Left colon (tissue), 2 donors: ENCODE measurements at regions not wholly inside any gene's neighbourhood (a gene's known extent, or its start where the extent isn't known, plus 50 kb on each side); places are given as distances from the start of the nearest gene placed in this dataset.
A peak's percentile ranks its signal among the peaks of the same experiment; 100 is the strongest.

Experiments used
- ATAC-seq: fragments of 200-7000 bp; cut with Tn5 transposase; one replicate; pipeline ENCODE4 v1.9.1; 2020; ENCODE audit warnings: mild to moderate bottlenecking, moderate library complexity
- DNase-seq, 2 donors: peaks; one replicate each; pipeline ENCODE4 v3.0.0-alpha.2; 2020
- intact Hi-C, 2 donors: fragments of 100-400 bp; cut with DNase I in 1 of 2; cut with micrococcal nuclease in 1 of 2; formaldehyde crosslinking; loops; one replicate each; pipeline versions ENCODE4 v1.11.2 to v1.14.0; 2022; cut with DNase I, micrococcal nuclease
- donor health status: DM: no; HTN: no; CAD: no.
- donor health status: DM: yes; HTN: yes; CAD: no.

DNA sequence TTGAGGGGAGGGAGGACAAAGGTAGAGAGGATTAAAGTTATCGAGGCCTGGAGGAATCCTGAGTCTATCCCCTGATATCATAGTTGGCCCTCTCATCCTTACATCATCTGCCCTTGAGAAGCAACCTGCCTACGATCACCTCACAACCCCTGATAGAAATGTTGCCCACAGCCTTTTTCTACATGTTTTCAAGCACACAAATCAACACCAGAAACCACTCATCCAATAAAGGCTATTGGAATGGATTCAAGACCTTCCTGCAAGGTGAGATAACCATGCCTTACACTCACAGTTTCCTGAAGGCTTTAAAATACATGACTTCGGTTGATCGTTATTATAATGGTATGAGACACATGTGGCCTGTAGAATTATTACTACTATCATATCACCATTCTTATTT lies 175.7 kb upstream of the EGLN3 start:
- ATAC-seq, result no peak
- intact Hi-C loops, result no loop called here

DNA sequence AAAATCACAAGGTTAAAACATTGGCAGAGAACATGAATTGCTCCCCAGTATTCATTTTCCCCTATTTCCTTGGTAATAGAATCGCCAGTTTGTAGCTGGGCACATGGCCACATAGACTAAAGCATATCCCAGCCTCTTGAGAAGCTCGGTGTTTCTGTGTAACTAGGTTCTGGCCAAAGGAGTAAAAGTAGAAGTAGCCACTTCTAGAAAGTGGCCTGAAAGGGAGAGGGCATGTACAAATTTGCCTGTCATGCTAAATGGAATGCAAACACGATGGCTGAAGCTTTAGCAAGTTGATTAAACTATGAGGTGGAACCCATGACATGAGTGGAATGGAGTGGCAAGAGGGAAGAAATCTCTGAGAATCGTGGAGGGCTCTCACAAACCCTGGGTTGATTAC lies 173.7 kb upstream of the EGLN3 start:
- intact Hi-C loops, result no loop called here
- DNase-seq, result no peak
- ATAC-seq, result no peak

More for the DNA sequence above, 175.7 kb upstream of the EGLN3 start:
- no peak for DNase-seq

DNA sequence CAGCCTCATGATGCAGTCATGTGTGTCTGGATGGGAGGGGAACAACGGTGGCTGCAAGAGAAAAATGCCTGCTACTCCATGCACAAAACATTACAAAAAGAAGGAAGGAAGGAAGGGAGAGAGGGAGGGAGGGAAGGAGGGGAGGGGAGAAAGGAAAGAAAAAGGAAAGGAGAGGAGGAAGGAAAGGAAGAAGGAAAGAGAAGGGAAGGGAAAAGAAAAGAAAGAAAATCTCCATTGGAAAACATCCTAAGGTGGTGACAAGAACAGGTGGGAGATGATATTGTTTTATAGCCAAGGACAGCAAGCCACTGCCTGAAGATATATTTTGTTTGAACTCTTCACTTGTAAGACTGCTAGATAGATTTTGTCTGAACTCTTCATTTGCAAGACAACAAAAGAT lies 171.8 kb upstream of the EGLN3 start:
- ATAC-seq (no peak), DNase-seq (no peak)
- intact Hi-C loops, result no loop called here

DNA sequence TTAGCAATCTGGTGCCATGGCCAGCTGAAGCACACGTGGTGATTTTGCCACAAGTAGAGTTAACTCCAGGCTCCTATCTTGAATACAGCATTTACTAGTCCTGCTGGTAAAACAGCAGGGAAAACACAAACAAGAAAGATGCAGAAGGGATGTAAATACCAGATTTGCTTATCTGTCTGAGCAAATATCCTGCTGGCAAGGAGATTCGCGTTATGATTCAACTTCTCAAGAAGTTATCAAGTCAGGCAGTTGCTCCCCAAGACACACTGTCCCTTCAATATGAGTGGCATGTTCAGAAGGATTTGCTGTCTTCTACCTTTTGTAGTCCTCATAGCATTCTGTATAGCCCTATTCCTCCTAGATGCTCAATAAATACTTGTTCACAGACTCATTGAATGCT lies 171.2 kb upstream of the EGLN3 start:
- DNase-seq (no peak), ATAC-seq (no peak)
- intact Hi-C loops, result no loop called here

DNA sequence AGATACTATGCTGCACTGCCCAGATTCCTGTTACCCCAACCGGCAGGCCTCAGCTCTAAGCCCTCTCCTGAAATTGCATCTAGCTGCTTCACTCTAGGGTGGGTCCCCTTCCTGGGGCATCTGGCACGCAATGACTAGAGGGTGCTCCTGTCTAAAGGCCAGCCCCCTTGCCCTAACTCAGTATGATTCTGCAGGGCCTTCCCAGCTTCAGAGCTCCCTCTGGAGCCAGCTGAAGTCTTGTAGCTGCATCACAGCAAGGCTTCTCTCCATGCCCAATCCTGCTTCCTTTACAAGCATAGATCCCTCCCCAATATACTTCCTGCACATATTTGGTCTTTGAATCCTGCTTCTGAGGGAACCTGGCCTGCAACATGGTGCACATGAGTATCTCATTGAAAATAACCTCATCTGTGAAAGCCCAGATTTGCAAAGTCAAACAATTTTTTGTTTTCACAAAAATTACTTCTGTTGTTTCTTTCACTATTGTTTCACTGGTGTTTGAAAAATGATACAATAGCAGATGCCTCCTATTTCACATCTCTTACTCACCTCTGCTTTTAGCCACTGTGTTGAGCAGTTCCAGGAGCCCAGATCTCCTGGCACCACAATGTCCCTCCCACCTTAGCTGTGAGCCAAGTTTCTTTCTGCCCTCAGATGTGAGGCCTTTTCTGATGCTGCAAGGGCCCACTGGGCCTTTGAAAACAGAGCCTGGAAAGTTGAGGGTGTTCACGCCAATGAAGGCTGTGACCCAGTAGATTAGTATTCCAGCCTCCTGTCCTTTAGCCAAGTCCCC lies 169.5 kb upstream of the EGLN3 start:
- ATAC-seq (no peak), DNase-seq (no peak)
- intact Hi-C loops, result no loop called here

DNA sequence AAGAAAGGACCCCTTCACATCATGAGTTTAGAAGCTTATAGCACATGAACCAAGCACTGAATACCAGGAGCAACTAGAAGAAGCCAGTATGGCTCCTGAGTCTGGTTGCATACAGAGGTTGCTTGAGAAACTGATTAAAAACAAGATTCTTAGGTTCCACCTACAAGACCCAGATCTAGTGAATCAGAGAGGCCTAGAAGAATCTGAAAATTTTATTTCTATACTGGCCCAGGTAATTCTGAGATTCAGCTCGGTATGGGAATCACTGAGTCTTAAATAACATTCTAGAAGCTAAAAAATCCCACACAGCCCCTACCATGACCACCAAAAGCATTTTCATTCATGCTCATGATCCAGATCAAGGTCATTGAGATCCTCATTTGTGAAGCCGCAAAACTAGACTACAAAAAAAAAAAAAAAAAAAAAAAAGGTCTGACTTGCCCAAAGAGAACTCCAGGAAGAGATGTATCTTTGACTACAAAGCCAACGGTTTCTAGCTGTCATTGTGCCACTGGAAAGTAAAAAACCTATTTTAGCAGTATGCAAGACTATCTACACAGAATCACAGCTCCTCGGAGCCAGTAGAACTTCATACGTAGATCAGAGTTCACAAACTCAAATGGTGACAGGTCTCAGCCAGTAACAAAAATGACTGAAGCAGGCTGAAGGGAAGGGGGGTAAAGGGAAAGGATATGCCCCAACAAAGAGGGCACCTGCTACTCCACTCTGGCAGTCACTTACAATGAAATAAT lies 168.4 kb upstream of the EGLN3 start:
- no peak for ATAC-seq
- DNase-seq, result no peak
- intact Hi-C loops, result no loop called here

DNA sequence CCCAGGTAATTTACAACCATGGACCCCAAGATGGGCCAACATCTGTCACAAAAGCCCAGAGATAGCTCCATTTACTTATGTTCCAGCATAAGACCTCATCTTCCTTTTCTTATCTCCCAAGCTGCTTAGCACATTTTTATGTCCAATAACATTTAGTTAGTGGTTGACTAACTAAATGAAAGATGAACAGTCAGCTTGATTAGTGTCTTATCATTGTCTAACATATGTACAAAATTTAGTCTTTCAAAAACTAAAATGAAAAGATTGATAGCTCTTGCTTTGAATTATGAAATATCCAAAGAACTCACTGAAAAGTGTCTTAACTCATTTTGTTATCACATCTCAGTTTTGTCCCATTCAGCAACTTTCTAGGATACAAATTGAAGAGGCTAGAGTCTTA lies 163.1 kb upstream of the EGLN3 start:
- DNase-seq (no peak), ATAC-seq (no peak)
- intact Hi-C loops, result no loop called here

DNA sequence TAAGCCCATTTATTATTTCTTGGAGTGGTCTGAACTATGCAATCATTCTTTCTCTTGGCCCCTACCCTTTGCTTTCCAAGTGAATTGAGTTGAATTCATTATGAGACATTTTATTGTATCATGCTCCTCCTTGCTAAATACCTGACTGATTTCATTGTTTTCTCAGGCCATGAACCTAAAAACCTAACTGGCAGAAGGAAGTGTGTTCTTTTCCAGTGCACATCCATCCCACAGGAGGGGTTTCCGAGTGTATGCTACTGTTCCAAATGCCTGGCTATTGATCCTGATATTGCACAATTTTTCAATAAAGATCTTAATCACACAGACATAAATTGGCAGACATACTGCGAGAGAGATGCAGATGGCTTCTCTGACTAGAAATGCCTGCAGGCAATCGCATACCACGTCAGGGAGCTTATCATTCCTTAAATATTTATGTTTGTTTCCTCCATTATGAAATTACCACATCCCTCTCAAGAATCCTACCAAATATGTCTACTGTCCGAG lies 162.2 kb upstream of the EGLN3 start:
- ATAC-seq (no peak), DNase-seq (no peak)
- intact Hi-C loops, result no loop called here

DNA sequence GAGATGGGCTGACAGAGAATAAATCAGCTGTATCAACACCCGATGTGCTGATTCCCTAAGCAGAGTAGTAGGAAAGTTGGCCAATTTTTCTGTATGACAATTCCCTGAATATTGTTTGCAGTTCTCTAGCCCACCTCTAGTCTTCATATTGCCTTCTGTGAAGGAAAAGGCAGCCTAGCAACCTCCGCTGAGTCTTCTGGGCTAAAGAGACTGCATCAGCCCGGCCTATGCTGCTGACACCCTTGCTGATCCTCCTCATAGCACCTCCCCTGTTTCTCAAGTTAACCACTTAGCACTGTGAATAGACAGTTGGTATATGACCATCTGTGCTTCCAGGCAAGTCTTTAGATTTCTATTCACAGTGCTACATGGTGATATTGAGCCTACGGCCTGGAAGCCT lies 161.1 kb upstream of the EGLN3 start:
- DNase-seq (no peak), ATAC-seq (no peak)
- intact Hi-C loops, result no loop called here

DNA sequence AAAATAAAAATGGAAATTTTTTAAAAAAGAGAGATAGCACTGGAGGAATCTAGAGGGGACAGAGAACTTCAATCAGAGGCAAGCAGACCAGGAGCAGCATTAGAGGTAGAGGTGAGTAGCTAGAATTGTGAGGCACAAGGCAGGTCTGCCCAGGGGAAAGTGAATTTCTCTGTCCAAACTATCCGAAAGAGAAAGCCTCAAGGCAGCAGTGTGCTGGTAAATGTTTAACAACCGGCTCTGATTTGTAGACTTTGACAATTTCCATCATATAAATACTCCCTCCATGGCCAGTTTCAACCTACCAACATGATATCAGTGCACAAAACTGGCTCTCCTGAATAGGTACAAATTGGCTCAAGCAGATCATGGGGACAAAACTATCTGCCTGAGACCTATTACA lies 160.6 kb upstream of the EGLN3 start:
- ATAC-seq (peak; percentile 56), DNase-seq (no peak)
- intact Hi-C loops, result no loop called here

DNA sequence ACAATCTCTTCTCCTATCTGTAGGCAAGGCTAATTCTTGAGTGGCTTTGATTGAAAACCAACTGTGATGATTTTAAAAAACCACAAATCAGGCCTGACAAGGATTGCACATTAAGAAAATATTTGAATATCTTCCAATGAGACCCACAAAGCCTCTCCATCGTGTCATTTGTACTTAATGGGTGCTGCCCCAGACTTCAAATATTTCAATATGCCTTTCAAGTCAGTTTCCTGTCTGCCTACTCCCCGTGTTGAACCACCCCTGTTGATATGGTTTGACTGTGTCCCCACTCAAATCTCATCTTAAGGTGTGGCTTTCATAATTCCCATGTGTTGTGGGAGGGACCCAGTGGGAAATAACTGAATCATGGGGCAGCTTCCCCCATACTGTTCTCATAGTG lies 159.7 kb upstream of the EGLN3 start:
- ATAC-seq (no peak), DNase-seq (no peak)
- intact Hi-C loops, result no loop called here

DNA sequence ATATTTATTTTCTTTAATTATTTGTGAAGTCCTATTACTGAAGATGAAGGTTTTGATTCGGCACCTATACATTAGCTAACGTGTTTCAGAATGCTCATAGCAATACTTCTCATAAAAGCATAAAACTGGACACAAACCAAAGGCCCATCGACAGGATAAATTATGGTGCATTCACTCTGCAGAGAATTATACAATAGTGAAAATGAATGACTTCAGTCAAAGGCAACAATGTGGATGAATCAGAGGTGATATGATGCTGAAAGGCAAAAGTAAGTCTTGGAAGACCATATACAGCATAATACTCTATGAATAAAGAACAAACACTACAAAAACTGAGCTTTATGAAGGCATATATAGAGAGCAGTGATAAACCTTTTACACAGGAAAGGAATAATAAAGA lies 156.6 kb upstream of the EGLN3 start:
- ATAC-seq (no peak), DNase-seq (no peak)
- intact Hi-C loops, result no loop called here

DNA sequence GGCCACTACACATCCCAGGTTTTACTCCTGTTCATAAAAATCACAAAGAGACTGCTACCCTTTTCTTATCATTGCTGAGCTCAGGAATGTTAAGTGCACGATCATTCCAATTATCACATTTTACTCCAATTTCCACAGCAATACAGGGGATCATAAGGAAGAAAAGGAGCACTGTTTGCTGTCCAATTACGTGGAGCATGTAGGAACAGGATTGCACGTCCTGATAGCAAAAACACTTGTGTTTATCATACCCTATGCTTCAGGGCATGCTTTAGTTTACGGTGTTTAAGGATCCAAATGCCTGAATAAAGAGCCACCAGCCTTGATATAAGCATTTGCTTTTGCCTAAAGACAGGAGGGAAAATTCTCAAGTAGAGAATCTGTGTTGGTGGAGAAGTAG lies 155.4 kb upstream of the EGLN3 start:
- intact Hi-C loops, result no loop called here
- DNase-seq (no peak), ATAC-seq (no peak)

DNA sequence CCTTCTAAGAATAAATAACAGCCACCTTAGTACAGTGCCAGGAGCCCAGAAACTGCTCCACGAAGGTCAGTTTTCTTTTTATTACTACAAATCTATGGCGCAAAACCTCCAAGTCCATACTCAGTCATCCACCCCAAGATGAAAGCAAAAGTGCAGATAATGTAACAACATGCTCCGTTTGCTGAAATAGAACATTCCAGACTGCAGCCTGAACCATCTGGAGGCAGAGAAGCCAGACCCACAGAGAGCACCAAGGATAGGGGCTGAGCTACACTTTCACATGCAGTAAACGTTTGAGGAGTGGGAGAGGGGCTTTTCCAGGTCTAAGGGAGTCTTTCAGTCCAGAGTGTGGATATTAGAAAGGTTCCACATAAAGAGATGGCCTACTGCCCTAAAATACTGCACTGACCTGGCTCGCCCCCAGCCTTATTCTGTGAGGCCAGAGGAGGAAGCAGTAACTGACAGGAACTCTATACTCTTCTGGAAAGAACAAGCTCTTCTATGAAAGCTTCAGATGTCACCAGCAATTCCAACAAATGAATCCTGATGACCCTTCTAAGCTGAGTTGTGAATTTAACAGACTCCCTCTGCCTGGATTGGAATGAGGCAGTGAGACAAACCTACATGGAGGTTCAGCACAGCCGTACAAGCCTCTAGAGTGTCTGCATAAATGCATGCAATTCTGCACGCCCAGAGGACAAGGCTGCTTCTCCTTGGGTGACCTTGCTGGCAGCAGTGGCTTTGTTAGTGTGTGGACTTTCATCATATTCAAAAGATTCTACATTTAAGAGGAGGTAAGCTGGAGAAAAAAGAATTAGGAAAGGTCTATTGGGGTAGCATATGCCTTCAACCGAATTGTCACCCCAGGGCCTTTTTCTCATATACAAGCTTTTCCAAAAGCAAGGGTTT lies 153.9 kb upstream of the EGLN3 start:
- DNase-seq (no peak), ATAC-seq (no peak)
- intact Hi-C loops, result no loop called here

DNA sequence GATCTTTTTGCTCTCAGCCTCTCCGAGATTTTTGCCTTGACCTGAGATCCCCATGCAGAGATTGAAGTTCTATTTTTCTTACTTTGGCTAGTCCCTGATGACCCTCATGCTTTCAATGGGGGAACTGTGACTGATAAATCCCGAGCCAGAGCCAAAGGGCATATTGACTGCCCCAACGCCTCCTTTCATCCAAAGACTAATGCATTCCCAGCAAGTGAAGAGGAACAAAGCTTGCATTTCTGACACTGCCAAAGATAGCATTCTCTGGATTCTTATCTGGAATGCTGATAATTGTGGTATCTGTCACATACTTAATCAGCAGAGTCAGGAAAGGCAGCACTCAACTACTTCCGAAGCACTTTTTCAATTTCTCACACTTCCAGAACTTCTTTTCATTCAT lies 152.3 kb upstream of the EGLN3 start:
- intact Hi-C loops, result no loop called here
- no peak for DNase-seq
- no peak for ATAC-seq

DNA sequence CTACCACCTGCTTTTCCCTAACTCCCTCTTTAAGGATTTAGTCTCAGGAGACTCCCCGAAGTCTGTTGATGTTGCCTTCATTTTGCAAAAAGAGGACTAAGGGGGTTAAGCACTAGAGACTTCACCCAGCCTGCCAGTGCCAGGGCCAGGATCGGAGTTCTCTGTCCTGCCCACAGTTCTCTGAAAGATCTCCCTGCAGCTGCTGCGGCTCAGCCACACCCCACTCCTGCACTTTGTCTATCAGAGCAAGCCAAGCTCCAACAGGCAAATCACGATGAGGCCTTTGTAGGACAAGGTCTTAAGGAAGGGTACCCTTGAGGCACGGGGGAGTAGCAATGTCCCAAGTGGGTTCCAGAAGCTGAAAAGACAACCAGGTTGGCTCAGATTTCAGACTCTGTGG lies 148.8 kb upstream of the EGLN3 start:
- DNase-seq (peak; percentile 33 to 36), ATAC-seq (peak; percentile 87)
- intact Hi-C loops, result loop anchor here in 1 of 2 donors (5.0 kb wide), 1 partner anchor 262 kb away; no protein-coding TSS in a partner anchor

DNA sequence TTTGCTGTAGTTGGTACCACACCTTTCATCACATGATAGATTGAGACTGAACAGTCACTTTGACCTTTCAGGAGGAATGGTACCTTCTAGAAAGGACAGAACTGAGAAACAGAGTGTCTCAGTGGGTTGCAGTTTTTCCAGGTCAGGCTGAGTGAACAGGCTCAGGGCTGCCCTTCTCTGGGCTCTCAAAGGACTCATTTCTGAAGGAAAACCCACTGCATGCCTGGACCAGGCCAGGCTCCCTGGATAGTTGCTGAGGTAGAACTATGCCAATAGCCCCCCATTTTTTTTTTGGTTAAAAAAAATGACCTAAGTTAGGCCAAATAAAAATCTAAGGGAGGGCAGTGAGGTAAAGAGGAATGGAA lies 148.1 kb upstream of the EGLN3 start:
- DNase-seq, result no peak
- ATAC-seq, result peak; percentile 30
- intact Hi-C loops, result loop anchor here in 1 of 2 donors (5.0 kb wide), 1 partner anchor 262 kb away; no protein-coding TSS in a partner anchor

DNA sequence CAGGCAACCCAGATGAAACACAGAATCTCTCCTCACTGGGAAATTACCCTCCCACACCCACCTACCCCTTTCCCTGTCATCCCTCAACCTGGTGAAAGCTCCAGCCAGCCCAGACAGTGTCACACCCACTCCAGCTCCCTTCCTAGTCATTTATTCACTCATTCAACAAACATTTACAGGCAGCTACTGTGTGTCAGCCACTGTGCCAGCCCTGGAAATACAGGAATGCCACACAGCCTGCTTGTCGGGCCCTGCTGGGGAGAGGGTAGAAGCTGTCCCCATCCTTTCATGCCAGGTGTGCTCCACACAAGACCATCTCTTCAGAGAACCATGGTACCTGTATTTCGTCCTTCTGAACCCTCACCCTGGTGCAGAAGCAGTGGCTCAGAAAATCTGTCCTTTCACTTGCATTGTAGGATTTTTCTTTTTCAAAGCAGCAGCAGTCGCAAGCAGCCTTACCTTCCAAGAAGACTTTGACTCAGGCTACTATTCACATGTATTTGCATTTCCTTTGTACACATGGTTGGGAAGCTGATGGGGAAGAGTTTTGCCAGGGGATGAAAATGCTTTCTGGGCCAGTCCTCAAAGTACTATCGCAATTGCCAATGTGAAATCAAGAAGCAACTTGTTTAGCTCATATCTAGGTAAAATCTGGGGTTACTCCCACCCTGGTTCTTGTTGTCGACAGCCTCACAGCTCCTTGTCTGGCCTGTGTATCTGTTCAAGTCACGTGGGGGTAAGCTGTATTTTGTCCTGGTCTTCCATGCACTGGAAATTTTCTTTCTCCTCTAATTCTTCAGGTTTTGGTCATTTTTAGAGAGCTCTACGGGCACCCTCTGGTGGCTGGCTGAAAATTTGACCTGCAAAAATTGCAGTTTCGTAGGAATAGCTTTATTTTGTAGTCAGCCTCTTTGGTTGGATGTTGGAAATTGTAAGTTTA lies 147.4 kb upstream of the EGLN3 start:
- ATAC-seq (peak; percentile 77), DNase-seq (peak in 1 of 2 donors; percentile 24)
- intact Hi-C loops, result loop anchor here in 1 of 2 donors (5.0 kb wide), 1 partner anchor 261 kb away; no protein-coding TSS in a partner anchor
